ENCODE measurements at regions not wholly inside any gene's neighbourhood (a gene's known extent, or its start where the extent isn't known, plus 50 kb on each side); places are given as distances from the start of the nearest gene placed in this dataset.

GRCh38 chr14:82725213-82725612 lies 1191.6 kb upstream of the SEL1L start:
- no peak for TF ChIP-seq CTCF (IDR thresholded peaks at IDR 0.05; ENCODE audit: low read length)
- TF ChIP-seq EZH2 (IDR thresholded peaks at IDR 0.05; ENCODE audit: borderline replicate concordance, low read length), result no peak
